WTC11 (cell line): ENCODE measurements at regions not wholly inside any gene's neighbourhood (a gene's known extent, or its start where the extent isn't known, plus 50 kb on each side); places are given as distances from the start of the nearest gene placed in this dataset.

Experiments
- ATAC-seq: fragments of 200-7000 bp; cut with Tn5 transposase; 2 replicates; pipeline ENCODE4 v1.10.0; 2021; ENCODE audit warnings: mild to moderate bottlenecking, moderate library complexity
- CTCF ChIA-PET: fragments of 300-600 bp; sonication (Branson Sonifier 250); formaldehyde crosslinking; loops from one replicate; lab custom pipeline; 2021; ENCODE audit warnings: antibody characterized with exemption; lab: Charles Lee
- POLR2A ChIA-PET: fragments of 350-600 bp; sonication (Branson Sonifier 250); formaldehyde crosslinking; loops from one replicate; lab custom pipeline; 2021; ENCODE audit warnings: antibody characterized with exemption; lab: Charles Lee
- DNase-seq: peaks from one replicate; pipeline ENCODE4 v3.0.0; 2021; ENCODE audit warnings: low spot score
- H3K27ac Mint-ChIP-seq: 2 replicates; pipeline ENCODE4 v1.8.0; 2021; ENCODE audit warnings: mixed read lengths
- H3K27me3 Mint-ChIP-seq: 2 replicates; pipeline ENCODE4 v1.8.0; 2021; ENCODE audit warnings: low read depth, mild to moderate bottlenecking, moderate library complexity, mixed read lengths
- H3K36me3 Mint-ChIP-seq: 2 replicates; pipeline ENCODE4 v1.8.0; 2021; ENCODE audit warnings: mixed read lengths
- H3K4me1 Mint-ChIP-seq: 2 replicates; pipeline ENCODE4 v1.8.0; 2022; ENCODE audit warnings: mixed read lengths
- H3K4me3 Mint-ChIP-seq: 2 replicates; pipeline ENCODE4 v1.8.0; 2021; ENCODE audit warnings: mild to moderate bottlenecking, moderate library complexity, mixed read lengths
- H3K9me3 Mint-ChIP-seq: 2 replicates; pipeline ENCODE4 v1.8.0; 2021; ENCODE audit warnings: mixed read lengths
- ARID4B ChIP-seq: sonication (generic); formaldehyde crosslinking; IDR thresholded peaks from 2 replicates; pipeline ENCODE4 v1.8.0; 2023; ENCODE audit warnings: missing genetic modification reagents, mild to moderate bottlenecking, borderline replicate concordance
- ATF2 ChIP-seq: sonication (generic); formaldehyde crosslinking; IDR thresholded peaks from 2 replicates; pipeline ENCODE4 v1.8.1; 2022; ENCODE audit warnings: low read depth, missing genetic modification reagents, borderline replicate concordance
- ATF3 ChIP-seq: sonication (generic); formaldehyde crosslinking; conservative IDR thresholded peaks from 2 replicates; pipeline ENCODE4 v1.8.1; 2022; ENCODE audit warnings: mild to moderate bottlenecking, missing genetic modification reagents
- CREM ChIP-seq: sonication (generic); formaldehyde crosslinking; IDR thresholded peaks from 2 replicates; pipeline ENCODE4 v1.8.1; 2022; ENCODE audit warnings: mild to moderate bottlenecking, missing genetic modification reagents, moderate library complexity
- ELF4 ChIP-seq: sonication (generic); formaldehyde crosslinking; IDR thresholded peaks from 2 replicates; pipeline ENCODE4 v1.8.1; 2022; ENCODE audit warnings: low read depth, mild to moderate bottlenecking, moderate library complexity, missing genetic modification reagents
- HMGA2 ChIP-seq: fragments of 250-450 bp; sonication (Bioruptor Pico); IDR thresholded peaks from 2 replicates; pipeline ENCODE4 v1.4.0; 2021; ENCODE audit warnings: mild to moderate bottlenecking, moderate library complexity
- HMGXB4 ChIP-seq: sonication (generic); formaldehyde crosslinking; IDR thresholded peaks from 2 replicates; pipeline ENCODE4 v1.8.1; 2023; ENCODE audit warnings: mild to moderate bottlenecking, moderate library complexity, missing genetic modification reagents
- MLX ChIP-seq: sonication (generic); formaldehyde crosslinking; IDR thresholded peaks from 2 replicates; pipeline ENCODE4 v1.8.1; 2023; ENCODE audit warnings: mild to moderate bottlenecking, missing genetic modification reagents, moderate library complexity
- NFE2L1 ChIP-seq: sonication (generic); formaldehyde crosslinking; IDR thresholded peaks from 2 replicates; pipeline ENCODE4 v1.8.1; 2023; ENCODE audit warnings: missing genetic modification reagents
- NFYB ChIP-seq: sonication (generic); formaldehyde crosslinking; conservative IDR thresholded peaks from 2 replicates; pipeline ENCODE4 v1.8.0; 2022; ENCODE audit warnings: low read depth, missing genetic modification reagents
- NR1H2 ChIP-seq: sonication (generic); formaldehyde crosslinking; IDR thresholded peaks from 2 replicates; pipeline ENCODE4 v1.9.0; 2021; ENCODE audit warnings: mild to moderate bottlenecking, moderate library complexity, missing genetic modification reagents
- OVOL2 ChIP-seq: fragments of 250-450 bp; sonication (Bioruptor Pico); IDR thresholded peaks from 2 replicates; pipeline ENCODE4 v1.9.0; 2021; ENCODE audit warnings: mild to moderate bottlenecking, borderline replicate concordance
- PRDM15 ChIP-seq: sonication (generic); formaldehyde crosslinking; IDR thresholded peaks from 2 replicates; pipeline ENCODE4 v1.8.0; 2022; ENCODE audit warnings: missing genetic modification reagents
- RELA ChIP-seq: sonication (generic); formaldehyde crosslinking; IDR thresholded peaks from 2 replicates; pipeline ENCODE4 v1.8.1; 2022; ENCODE audit warnings: missing genetic modification reagents, mild to moderate bottlenecking, borderline replicate concordance
- SMAD3 ChIP-seq: sonication (generic); formaldehyde crosslinking; IDR thresholded peaks from 2 replicates; pipeline ENCODE4 v1.8.0; 2022; ENCODE audit warnings: missing genetic modification reagents, mild to moderate bottlenecking, borderline replicate concordance
- STAT6 ChIP-seq: sonication (generic); formaldehyde crosslinking; conservative IDR thresholded peaks from 2 replicates; pipeline ENCODE4 v1.8.1; 2023; ENCODE audit warnings: mild to moderate bottlenecking, low read depth, missing genetic modification reagents, moderate library complexity
- TEAD4 ChIP-seq: sonication (generic); formaldehyde crosslinking; IDR thresholded peaks from 2 replicates; pipeline ENCODE4 v1.8.0; 2022; ENCODE audit warnings: mild to moderate bottlenecking, missing genetic modification reagents
- USF1 ChIP-seq: sonication (generic); formaldehyde crosslinking; IDR thresholded peaks from 2 replicates; pipeline ENCODE4 v1.8.0; 2022; ENCODE audit warnings: mild to moderate bottlenecking, missing genetic modification reagents
- ZBTB21 ChIP-seq: sonication (generic); formaldehyde crosslinking; IDR thresholded peaks from 2 replicates; pipeline ENCODE4 v1.8.1; 2023; ENCODE audit warnings: mild to moderate bottlenecking, missing genetic modification reagents, borderline replicate concordance
- ZNF423 ChIP-seq: fragments of 250-450 bp; sonication (Bioruptor Pico); IDR thresholded peaks from 2 replicates; pipeline ENCODE4 v2.1.2; 2022; ENCODE audit warnings: mild to moderate bottlenecking, moderate library complexity

GRCh38 chr12:73274976-73275375 is 1002.8 kb downstream of the TRHDE start (continued):
- TF ChIP-seq PRDM15 (CRISPR knock-in tag) (no peak), ATF2 (CRISPR knock-in tag) (no peak), SMAD3 (CRISPR knock-in tag) (no peak), NFE2L1 (CRISPR knock-in tag) (no peak), NR1H2 (CRISPR knock-in tag) (no peak), RELA (no peak), HMGA2 (CRISPR knock-in tag) (no peak), ZBTB21 (CRISPR knock-in tag) (no peak)
- TF ChIP-seq, all 79 proteins: peak for 0

GRCh38 chr12:73277971-73278370 is 1005.8 kb downstream of the TRHDE start:
- peaks cover 6% of the 10 kb centered on the region; the same call in 1 of the 2 replicates for H3K4me1 Mint-ChIP-seq
- no peak for TF ChIP-seq MLX
- no peak for TF ChIP-seq OVOL2
- no peak for TF ChIP-seq USF1 (CRISPR knock-in tag)
- no peak for TF ChIP-seq NR1H2 (CRISPR knock-in tag)
- no peak for TF ChIP-seq STAT6 (CRISPR knock-in tag)
- no peak for TF ChIP-seq ZNF423 (CRISPR knock-in tag)
- TF ChIP-seq CREM (CRISPR knock-in tag), result no peak
- TF ChIP-seq ARID4B (CRISPR knock-in tag), result no peak
- TF ChIP-seq ATF3, result no peak
- TF ChIP-seq TEAD4 (CRISPR knock-in tag), result no peak
- no peak for TF ChIP-seq HMGXB4
- TF ChIP-seq ELF4 (CRISPR knock-in tag), result no peak
- no peak for TF ChIP-seq NFYB (CRISPR knock-in tag)
- no peaks in the 10 kb centered on the region for H3K27me3 Mint-ChIP-seq
- no peak overlapping the region for H3K27ac Mint-ChIP-seq
- H3K4me3 Mint-ChIP-seq, result no peak overlapping the region
- CTCF ChIA-PET, result no interaction called here
- POLR2A ChIA-PET, result no interaction called here
- no peak for ATAC-seq
- peaks cover 19% of the 10 kb centered on the region for H3K9me3 Mint-ChIP-seq
- peaks cover 1% of the 10 kb centered on the region; the same call in 1 of the 2 replicates for H3K36me3 Mint-ChIP-seq
- no peak for DNase-seq
